ENCODE measurements at regions not wholly inside any gene's neighbourhood (a gene's known extent, or its start where the extent isn't known, plus 50 kb on each side); places are given as distances from the start of the nearest gene placed in this dataset.

- Histone ChIP-seq H2BK15ac (ENCODE audit: low read length) (no peak overlapping the region), H2BK5ac (ENCODE audit: low read depth, low read length) (no peak overlapping the region), H3K79me1 (ENCODE audit: low read depth, low read length) (no peaks in the 10 kb centered on the region), H4K91ac (replicated peaks; ENCODE audit: insufficient read length, low read length) (no peak overlapping the region), H2AFZ (ENCODE audit: low read length) (no peak overlapping the region), H3K27ac (ENCODE audit: low read depth, low read length) (no peak overlapping the region), H2AK5ac (ENCODE audit: low read depth, low read length) (no peak overlapping the region), H3K23ac (ENCODE audit: insufficient read length) (no peak overlapping the region), H3K4me1 (replicated peaks in 1 of 4; ENCODE audit: control insufficient read depth in 3 of 4, insufficient read depth in 4 of 4, low read length in 3 of 4) (no peaks in the 10 kb centered on the region), H3K23me2 (ENCODE audit: low read depth, low read length) (no peaks in the 10 kb centered on the region), H3K9ac (replicated peaks in 1 of 4; ENCODE audit: extremely low read depth in 1 of 4, low read depth in 3 of 4, low read length in 3 of 4) (no peak overlapping the region), H3K14ac (ENCODE audit: insufficient read length) (no peak overlapping the region), H4K8ac (ENCODE audit: extremely low read depth, insufficient read depth, low read length) (no peak overlapping the region), H3K56ac (replicated peaks; ENCODE audit: insufficient read length, low read depth, low read length) (no peak overlapping the region), H3K18ac (ENCODE audit: extremely low read depth, low read length) (no peak overlapping the region), H4K5ac (ENCODE audit: insufficient read length, low read depth, low read length) (no peak overlapping the region), H3K36me3 (ENCODE audit: control insufficient read depth in 2 of 4, insufficient read depth in 4 of 4, low read length in 3 of 4) (no peaks in the 10 kb centered on the region), H2BK12ac (ENCODE audit: low read depth, low read length) (no peak overlapping the region), H2BK120ac (replicated peaks; ENCODE audit: low read depth, low read length) (no peak overlapping the region), H3K4ac (replicated peaks; ENCODE audit: insufficient read length, low read depth, low read length) (no peak overlapping the region), H3K4me3 (ENCODE audit: extremely low read depth in 1 of 4, insufficient read depth in 2 of 4, low read depth in 3 of 4, low read length in 4 of 4) (no peak overlapping the region), H4K20me1 (replicated peaks in 1 of 2; ENCODE audit: control insufficient read depth in 1 of 2, insufficient read depth in 2 of 2, low read length in 2 of 2) (no peaks in the 10 kb centered on the region), H3K4me2 (ENCODE audit: insufficient read depth in 1 of 2, low read depth in 2 of 2, low read length in 2 of 2) (no peak overlapping the region), H2BK20ac (ENCODE audit: low read length) (no peak overlapping the region), H3K79me2 (ENCODE audit: control insufficient read depth in 1 of 2, insufficient read depth in 2 of 2, low read length in 2 of 2) (no peaks in the 10 kb centered on the region), H3K27me3 (replicated peaks in 1 of 4; ENCODE audit: control insufficient read depth in 3 of 4, extremely low read depth in 1 of 4, insufficient read depth in 3 of 4, low read length in 3 of 4) (no peaks in the 10 kb centered on the region), H3K9me3 (ENCODE audit: insufficient read depth in 2 of 2, low read depth in 1 of 2, low read length in 1 of 2) (no peaks in the 10 kb centered on the region)
- ChIA-PET POLR2A (ENCODE audit: partially characterized antibody) (interaction anchor here (0.7 kb wide), 1 partner anchor 215 kb away, joined by 3 read pairs; no protein-coding TSS in a partner anchor), CTCF (ENCODE audit: partially characterized antibody) (interaction anchor here (0.9 kb wide), 1 partner anchor 12 kb away, joined by 3 read pairs; no protein-coding TSS in a partner anchor)
- 93% methylated on average over 2 of the region's 2 CpGs; no CpG with 5 or more reads in 1 of the 2 experiments for WGBS, 2 experiments (ENCODE audit: extremely low coverage in 1 of 2, insufficient coverage in 1 of 2, insufficient read length in 1 of 2, insufficient replicate concordance in 2 of 2, low coverage in 1 of 2, low lambda C conversion rate in 2 of 2, missing lambda C conversion rate in 1 of 2)
- FAIRE-seq (no peak), DNase-seq (ENCODE audit: low read depth in 1 of 2, low spot score in 2 of 2) (no peak)
- TF ChIP-seq CEBPB (IDR thresholded peaks at IDR 0.05; ENCODE audit: low read depth, low read length) (no peak), USF2 (IDR thresholded peaks at IDR 0.05; ENCODE audit: low read length) (no peak), SP1 (IDR thresholded peaks at IDR 0.05; ENCODE audit: low read depth, low read length) (no peak), RNF2 (IDR thresholded peaks at IDR 0.05; ENCODE audit: borderline replicate concordance, low read depth, low read length, missing control alignments, poor library complexity, severe bottlenecking) (no peak), HDAC2 (IDR thresholded peaks at IDR 0.05; ENCODE audit: borderline replicate concordance in 1 of 2, low read depth in 2 of 2, low read length in 2 of 2) (no peak), BACH1 (IDR thresholded peaks at IDR 0.05; ENCODE audit: low read length) (no peak), SIN3A (conservative IDR thresholded peaks at IDR 0.05 in 1 of 2, IDR thresholded peaks at IDR 0.05 in 1 of 2; ENCODE audit: low read depth in 1 of 2, low read length in 2 of 2) (no peak), EZH2 (IDR thresholded peaks at IDR 0.05; ENCODE audit: low read depth, low read length, severe bottlenecking) (no peak), CBX8 (IDR thresholded peaks at IDR 0.05; ENCODE audit: borderline replicate concordance, low read depth, low read length) (no peak), FOSL1 (IDR thresholded peaks at IDR 0.05; ENCODE audit: insufficient read depth, low read depth, low read length) (no peak), POLR2AphosphoS5 (IDR thresholded peaks at IDR 0.05; ENCODE audit: low read depth, low read length) (no peak), HDAC6 (IDR thresholded peaks at IDR 0.05; ENCODE audit: low read depth, low read length) (no peak), TAF1 (IDR thresholded peaks at IDR 0.05; ENCODE audit: low read depth, low read length) (no peak)
Measured at GRCh38 chr3:103067963-103068362, 633.1 kb downstream of the ZPLD1 start.
